Adrenal gland (tissue), 9 donors: ENCODE measurements at regions not wholly inside any gene's neighbourhood (a gene's known extent, or its start where the extent isn't known, plus 50 kb on each side); places are given as distances from the start of the nearest gene placed in this dataset.

ENCODE experiments used
- DNase-seq, 7 donors: peaks; one replicate each; pipeline ENCODE4 v3.0.0-alpha.2; 2019 to 2020
- H3K27ac ChIP-seq, 5 donors: fragments of 200-600 bp; sonication (generic) in 4 of 5; 1 replicate in 3 of 5; 2 replicates in 2 of 5; pipeline versions ENCODE4 v1.5.1 to v1.8.0; 2016 to 2020; ENCODE audit warnings: mild to moderate bottlenecking in 1 of 5
- H3K27me3 ChIP-seq: fragments of 200-600 bp; 2 replicates; pipeline ENCODE4 v1.8.0; 2021
- H3K36me3 ChIP-seq, 2 donors: fragments of 200-600 bp; replicated peaks in 1 of 2; 1 replicate in 1 of 2; 2 replicates in 1 of 2; pipeline versions ENCODE4 v1.5.1 to v1.8.0; 2018 to 2022
- H3K4me1 ChIP-seq, 2 donors: fragments of 200-600 bp; replicated peaks in 1 of 2; 1 replicate in 1 of 2; 2 replicates in 1 of 2; pipeline versions ENCODE4 v1.5.1 to v1.8.0; 2018 to 2021
- H3K4me3 ChIP-seq, 4 donors: fragments of 200-600 bp; sonication (generic) in 3 of 4; one replicate each; pipeline ENCODE4 v1.5.1; 2016 to 2018
- H3K9me3 ChIP-seq, 3 donors: fragments of 200-600 bp; sonication (generic) in 1 of 3; replicated peaks in 1 of 3; 1 replicate in 2 of 3; 2 replicates in 1 of 3; pipeline versions ENCODE4 v1.5.1 to v1.8.0; 2016 to 2021
- POLR2A ChIP-seq, 2 donors: fragments of 450-650 bp; IDR thresholded peaks; one replicate each; pipeline ENCODE4 v1.6.1; 2017; ENCODE audit warnings: antibody characterized with exemption in 2 of 2, mild to moderate bottlenecking in 2 of 2, moderate library complexity in 1 of 2
- WGBS, 4 donors: extraction: QIAGEN DNeasy Blood & Tissue Kit in 2 of 4; methylation state at CpG; one replicate each; pipeline versions ENCODE4 v1.1.5 to v1.1.7; 2013 to 2017; 5-methylcytosine and 5-hydroxymethylcytosine counted together
- intact Hi-C, 2 donors: fragments of 100-400 bp; cut with DNase I; formaldehyde crosslinking; loops; one replicate each; pipeline versions ENCODE4 v1.14.1 to v1.15.0; 2022 to 2023
- TF ChIP-seq, protein P1 (sequence below), 6 experiments: fragments of 450-650 bp in 4 of 6; fragments of 200-600 bp in 2 of 6; sonication (generic) in 1 of 6; IDR thresholded peaks; 1 replicate in 5 of 6; 2 replicates in 1 of 6; pipeline versions ENCODE4 v1.5.1 to v1.8.0; 2016 to 2021; ENCODE audit warnings: antibody characterized with exemption in 6 of 6, mild to moderate bottlenecking in 2 of 6, moderate library complexity in 1 of 6
- donor health status: healthy with polysubstance abuse.
- donor health status: Bipolar disorder and iron deficiency.
- donor health status: DM: yes; HTN: yes; CAD: no.
- donor health status: DM: no; HTN: no; CAD: no.
- donor health status: DM: no; HTN: no; CAD: no.

DNA sequence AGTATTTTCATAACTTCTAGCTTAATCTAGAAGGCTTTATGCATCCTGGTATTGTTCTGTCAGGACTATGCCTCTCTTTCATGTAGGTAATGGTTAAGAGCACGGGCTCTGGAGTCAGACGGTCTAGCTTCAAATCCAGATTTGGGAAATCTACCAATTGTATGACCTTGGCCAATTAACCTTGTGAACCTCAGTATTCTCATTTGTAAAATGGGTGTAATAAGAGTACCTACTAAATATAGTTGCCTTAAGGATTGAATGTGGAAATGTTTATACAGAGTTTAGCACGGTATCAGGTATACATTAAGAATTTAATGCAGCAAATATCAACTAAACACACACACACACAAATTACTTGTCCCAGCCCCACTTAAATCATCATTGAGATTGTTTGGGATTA lies 97.3 kb upstream of the RAB3GAP2 start:
- H3K27me3 ChIP-seq = no peaks in the 10 kb centered on the region
- H3K27ac ChIP-seq = no peak overlapping the region
- no peak for TF ChIP-seq POLR2A (IDR thresholded peaks at IDR 0.05)
- TF ChIP-seq, protein P1, sequence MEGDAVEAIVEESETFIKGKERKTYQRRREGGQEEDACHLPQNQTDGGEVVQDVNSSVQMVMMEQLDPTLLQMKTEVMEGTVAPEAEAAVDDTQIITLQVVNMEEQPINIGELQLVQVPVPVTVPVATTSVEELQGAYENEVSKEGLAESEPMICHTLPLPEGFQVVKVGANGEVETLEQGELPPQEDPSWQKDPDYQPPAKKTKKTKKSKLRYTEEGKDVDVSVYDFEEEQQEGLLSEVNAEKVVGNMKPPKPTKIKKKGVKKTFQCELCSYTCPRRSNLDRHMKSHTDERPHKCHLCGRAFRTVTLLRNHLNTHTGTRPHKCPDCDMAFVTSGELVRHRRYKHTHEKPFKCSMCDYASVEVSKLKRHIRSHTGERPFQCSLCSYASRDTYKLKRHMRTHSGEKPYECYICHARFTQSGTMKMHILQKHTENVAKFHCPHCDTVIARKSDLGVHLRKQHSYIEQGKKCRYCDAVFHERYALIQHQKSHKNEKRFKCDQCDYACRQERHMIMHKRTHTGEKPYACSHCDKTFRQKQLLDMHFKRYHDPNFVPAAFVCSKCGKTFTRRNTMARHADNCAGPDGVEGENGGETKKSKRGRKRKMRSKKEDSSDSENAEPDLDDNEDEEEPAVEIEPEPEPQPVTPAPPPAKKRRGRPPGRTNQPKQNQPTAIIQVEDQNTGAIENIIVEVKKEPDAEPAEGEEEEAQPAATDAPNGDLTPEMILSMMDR (IDR thresholded peaks at IDR 0.05) = no peak
- WGBS, 4 donors = 51 to 58% (median 56%) methylated on average over 3 of the region's 3 CpGs
- no peak for DNase-seq
- H3K36me3 ChIP-seq = no peaks in the 10 kb centered on the region
- H3K9me3 ChIP-seq = no peaks in the 10 kb centered on the region
- intact Hi-C loops = no loop called here
- no peak overlapping the region for H3K4me3 ChIP-seq
- H3K4me1 ChIP-seq = no peaks in the 10 kb centered on the region

DNA sequence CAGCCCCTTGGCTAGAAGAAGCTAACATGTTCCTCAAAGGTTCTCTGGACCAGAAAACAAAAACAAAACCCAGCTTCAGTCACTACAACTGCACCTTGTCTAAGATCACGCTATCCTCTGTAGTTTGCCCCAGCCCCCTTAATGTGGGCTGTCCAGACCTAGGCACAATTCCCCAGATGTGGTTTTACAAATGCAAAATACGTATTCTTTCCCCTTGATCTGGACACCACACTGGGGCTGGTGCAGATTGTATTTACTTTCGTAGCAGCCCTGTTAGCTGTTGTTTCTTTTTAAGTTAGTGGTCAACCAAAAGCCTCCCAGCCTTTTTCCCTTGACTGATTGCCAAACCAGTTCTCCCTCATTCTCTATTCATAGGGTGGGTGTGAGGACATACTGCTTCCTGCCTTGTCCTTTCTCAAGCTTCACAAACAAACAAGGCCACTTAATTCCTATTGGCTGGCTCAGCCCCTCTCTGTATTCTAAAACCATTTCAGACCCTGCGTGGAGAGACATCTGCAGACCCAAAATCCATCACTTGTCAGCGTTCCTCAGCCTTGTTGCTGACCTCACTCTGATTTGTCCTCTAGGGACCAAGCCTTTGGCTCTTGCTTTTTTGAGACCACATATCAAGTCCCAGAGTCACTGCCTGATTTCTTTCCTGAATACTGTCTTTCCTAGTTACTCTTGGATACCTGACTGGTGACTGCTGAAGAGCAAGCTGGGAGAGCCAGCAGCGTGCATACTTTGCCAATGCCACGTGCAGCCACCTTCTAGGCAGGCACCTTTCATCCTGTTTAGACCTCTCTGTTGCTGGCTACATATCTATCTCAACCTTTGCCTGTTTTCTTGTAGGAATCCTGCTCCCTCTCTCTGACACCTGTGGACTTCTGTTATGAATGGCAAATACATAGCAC lies 96.4 kb upstream of the RAB3GAP2 start:
- Histone ChIP-seq H3K27ac (peak overlapping the region in 1 of 5 donors; percentile 1), H3K4me1 (no peaks in the 10 kb centered on the region), H3K4me3 (no peak overlapping the region), H3K36me3 (no peaks in the 10 kb centered on the region), H3K27me3 (no peaks in the 10 kb centered on the region), H3K9me3 (no peaks in the 10 kb centered on the region)
- intact Hi-C loops = no loop called here
- no peak for DNase-seq
- TF ChIP-seq POLR2A (IDR thresholded peaks at IDR 0.05) = no peak
- TF ChIP-seq, protein P1 (IDR thresholded peaks at IDR 0.05) = no peak
- WGBS, 4 donors = 60 to 72% (median 68%) methylated on average over 7 of the region's 7 CpGs

DNA sequence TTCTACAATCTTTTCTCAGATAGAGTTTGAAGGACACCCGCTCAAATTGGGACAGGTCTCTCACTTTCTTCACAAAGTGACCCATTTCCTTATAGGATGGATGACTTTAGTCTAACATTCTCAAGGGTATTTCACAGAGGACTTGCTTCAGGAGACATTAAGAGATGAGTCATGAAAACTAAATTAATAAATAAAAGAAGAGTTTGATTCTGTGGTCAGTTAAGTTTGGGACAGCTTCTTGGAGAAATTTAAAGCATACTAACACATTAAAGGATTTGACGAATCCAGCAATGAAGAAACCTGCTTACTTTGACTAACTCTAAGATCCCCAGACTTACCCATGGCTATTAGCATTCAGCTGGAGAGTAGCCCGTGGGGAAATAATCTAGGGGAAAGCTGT lies 95.6 kb upstream of the RAB3GAP2 start:
- 82% methylated on average over 3 of the region's 3 CpGs for WGBS, 4 donors
- Histone ChIP-seq H3K27me3 (no peaks in the 10 kb centered on the region), H3K9me3 (no peaks in the 10 kb centered on the region), H3K27ac (no peak overlapping the region), H3K36me3 (no peaks in the 10 kb centered on the region), H3K4me3 (no peak overlapping the region), H3K4me1 (no peaks in the 10 kb centered on the region)
- intact Hi-C loops = no loop called here
- no peak for DNase-seq
- TF ChIP-seq POLR2A (IDR thresholded peaks at IDR 0.05) = no peak

DNA sequence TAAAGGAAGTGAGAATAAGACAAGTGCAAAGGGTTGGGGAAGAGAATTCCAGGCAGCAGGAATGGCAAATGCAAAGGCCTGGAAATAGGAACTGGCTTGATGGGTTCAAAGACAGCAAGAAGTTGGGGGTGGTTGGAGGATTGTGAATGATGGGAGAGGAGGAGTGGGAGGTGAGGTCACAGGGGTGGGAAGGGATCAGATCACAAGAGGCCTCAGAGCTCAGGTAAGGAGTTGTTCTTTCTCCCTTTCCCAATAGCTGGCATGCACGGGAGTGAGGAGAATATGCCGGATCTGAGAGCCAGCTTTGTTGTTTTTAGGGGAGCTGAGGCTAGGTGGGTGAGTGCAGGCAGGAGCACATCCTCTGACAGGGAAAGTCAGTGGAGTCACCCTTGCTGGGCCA lies 94.0 kb upstream of the RAB3GAP2 start:
- H3K4me1 ChIP-seq = no peaks in the 10 kb centered on the region
- H3K4me3 ChIP-seq = no peak overlapping the region
- 75 to 89% (median 80%) methylated on average over 2 of the region's 2 CpGs for WGBS, 4 donors
- DNase-seq = no peak
- TF ChIP-seq POLR2A (IDR thresholded peaks at IDR 0.05) = no peak
- TF ChIP-seq, protein P1 (IDR thresholded peaks at IDR 0.05) = no peak
- H3K36me3 ChIP-seq = no peaks in the 10 kb centered on the region
- H3K27ac ChIP-seq = no peak overlapping the region
- no peaks in the 10 kb centered on the region for H3K27me3 ChIP-seq
- no peaks in the 10 kb centered on the region for H3K9me3 ChIP-seq
- intact Hi-C loops = no loop called here
